SU-DHL-6 (cell line): ENCODE measurements at regions not wholly inside any gene's neighbourhood (a gene's known extent, or its start where the extent isn't known, plus 50 kb on each side); places are given as distances from the start of the nearest gene placed in this dataset.
"Not testable (repeated sequence)": the region's sequence is repeated elsewhere in the genome, so short reads cannot be mapped to it uniquely, and the experiment has no call there.

Experiments used
- EZH2phosphoT487 ChIP-seq: fragments of 200-600 bp; sonication (generic), shearing (Covaris generic); conservative IDR thresholded peaks from 2 replicates; pipeline ENCODE4 v1.6.1; 2018; ENCODE audit warnings: mild to moderate bottlenecking, antibody characterized with exemption, low read length, moderate library complexity, mixed read lengths
- TF ChIP-seq, protein P1 (sequence below): fragments of 200-600 bp; sonication (generic); IDR thresholded peaks from one replicate; pipeline ENCODE4 v1.5.1; 2017; ENCODE audit warnings: antibody characterized with exemption, mild to moderate bottlenecking, low read length, moderate library complexity; ENCODE audit not compliant: insufficient read depth, poor library complexity, severe bottlenecking

DNA sequence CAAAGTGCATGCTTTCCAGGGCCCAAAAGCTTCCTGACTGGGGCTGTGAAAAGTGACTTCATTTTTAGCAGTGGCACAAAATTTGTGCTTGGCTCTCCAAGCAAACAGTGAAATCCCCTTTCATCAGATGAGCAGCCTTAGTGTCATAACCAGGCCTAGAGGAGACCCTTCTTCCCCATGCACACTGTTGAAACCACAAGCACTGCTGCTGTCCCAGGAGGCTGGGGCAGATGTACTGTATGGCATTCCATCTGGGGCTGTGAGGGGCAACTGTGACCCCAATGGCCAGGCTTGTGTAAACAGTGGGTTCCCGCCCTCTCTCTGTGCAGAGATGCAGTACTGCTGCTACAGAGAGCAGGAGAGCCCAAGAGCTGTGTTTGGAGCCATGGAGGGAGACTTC is 184.1 kb downstream of the SPIN4 start:
- TF ChIP-seq, protein P1, sequence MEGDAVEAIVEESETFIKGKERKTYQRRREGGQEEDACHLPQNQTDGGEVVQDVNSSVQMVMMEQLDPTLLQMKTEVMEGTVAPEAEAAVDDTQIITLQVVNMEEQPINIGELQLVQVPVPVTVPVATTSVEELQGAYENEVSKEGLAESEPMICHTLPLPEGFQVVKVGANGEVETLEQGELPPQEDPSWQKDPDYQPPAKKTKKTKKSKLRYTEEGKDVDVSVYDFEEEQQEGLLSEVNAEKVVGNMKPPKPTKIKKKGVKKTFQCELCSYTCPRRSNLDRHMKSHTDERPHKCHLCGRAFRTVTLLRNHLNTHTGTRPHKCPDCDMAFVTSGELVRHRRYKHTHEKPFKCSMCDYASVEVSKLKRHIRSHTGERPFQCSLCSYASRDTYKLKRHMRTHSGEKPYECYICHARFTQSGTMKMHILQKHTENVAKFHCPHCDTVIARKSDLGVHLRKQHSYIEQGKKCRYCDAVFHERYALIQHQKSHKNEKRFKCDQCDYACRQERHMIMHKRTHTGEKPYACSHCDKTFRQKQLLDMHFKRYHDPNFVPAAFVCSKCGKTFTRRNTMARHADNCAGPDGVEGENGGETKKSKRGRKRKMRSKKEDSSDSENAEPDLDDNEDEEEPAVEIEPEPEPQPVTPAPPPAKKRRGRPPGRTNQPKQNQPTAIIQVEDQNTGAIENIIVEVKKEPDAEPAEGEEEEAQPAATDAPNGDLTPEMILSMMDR: not testable (repeated sequence)
- not testable (repeated sequence) for TF ChIP-seq EZH2phosphoT487
